GM06990 (cell line): ENCODE measurements at regions not wholly inside any gene's neighbourhood (a gene's known extent, or its start where the extent isn't known, plus 50 kb on each side); places are given as distances from the start of the nearest gene placed in this dataset.

Source experiments
- DNase-seq: peaks from one replicate; pipeline ENCODE4 v3.0.0-alpha.2; 2011; ENCODE audit not compliant: insufficient read length; ENCODE audit errors: extremely low read depth
- H3K27me3 ChIP-seq: replicated peaks from 2 replicates; pipeline ENCODE4 v1.6.0; 2011; ENCODE audit warnings: low read length; ENCODE audit not compliant: control insufficient read depth, insufficient read depth
- H3K36me3 ChIP-seq: 2 replicates; pipeline ENCODE4 v1.5.1; 2011; ENCODE audit warnings: low read length; ENCODE audit not compliant: control insufficient read depth, insufficient read depth
- H3K4me3 ChIP-seq: replicated peaks from 2 replicates; pipeline ENCODE4 v1.5.1; 2011; ENCODE audit warnings: low read depth, mild to moderate bottlenecking, control low read depth, low read length
- CTCF ChIP-seq: IDR thresholded peaks from 2 replicates; pipeline ENCODE4 v1.5.1; 2011; ENCODE audit warnings: low read length, control low read depth, mild to moderate bottlenecking, inconsistent platforms; ENCODE audit not compliant: insufficient read depth, poor library complexity, severe bottlenecking

DNA sequence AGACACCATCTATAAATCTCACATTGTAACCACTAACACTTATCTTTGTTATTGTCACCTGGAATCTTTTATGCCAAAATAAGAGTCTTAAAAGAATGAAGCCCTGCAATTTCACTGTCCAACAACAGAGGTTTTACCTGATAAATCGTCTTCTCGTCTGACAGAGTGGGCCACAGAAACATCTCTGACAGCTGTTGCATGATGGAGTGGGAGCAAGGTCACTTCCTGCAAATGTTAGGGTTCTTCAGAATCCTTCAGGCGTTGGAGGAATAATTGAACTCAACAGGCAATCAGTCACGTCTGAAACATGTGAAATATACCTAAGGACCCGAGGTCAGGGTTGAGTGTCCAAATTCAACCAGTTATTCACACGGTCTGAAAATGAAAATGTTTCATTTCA lies 353.6 kb downstream of the TRIML1 start:
- no peaks in the 10 kb centered on the region for H3K36me3 ChIP-seq
- no peak for DNase-seq
- no peak overlapping the region for H3K4me3 ChIP-seq
- no peaks in the 10 kb centered on the region for H3K27me3 ChIP-seq
- TF ChIP-seq CTCF = no peak

DNA sequence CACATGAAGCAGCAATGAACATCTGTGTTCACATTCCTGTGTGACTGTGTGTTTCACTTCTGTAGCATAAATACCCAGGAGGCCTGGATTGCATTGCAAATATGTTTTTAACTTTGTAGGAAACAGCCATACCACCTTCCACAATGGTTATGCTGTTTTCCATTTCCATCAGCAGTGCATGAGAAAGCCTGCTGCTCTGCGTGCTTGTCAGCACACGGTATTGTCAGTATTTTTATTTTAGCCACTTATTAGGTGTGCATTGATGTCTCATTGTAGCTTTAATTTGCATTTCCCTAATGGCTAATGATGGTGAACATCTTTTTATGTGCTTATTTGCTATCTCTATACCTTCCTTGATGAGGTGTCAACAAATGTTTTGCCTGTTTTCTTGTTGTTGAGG lies 355.9 kb downstream of the TRIML1 start:
- DNase-seq = no peak
- no peak overlapping the region for H3K4me3 ChIP-seq
- TF ChIP-seq CTCF = no peak
- H3K27me3 ChIP-seq = no peaks in the 10 kb centered on the region
- H3K36me3 ChIP-seq = no peaks in the 10 kb centered on the region

DNA sequence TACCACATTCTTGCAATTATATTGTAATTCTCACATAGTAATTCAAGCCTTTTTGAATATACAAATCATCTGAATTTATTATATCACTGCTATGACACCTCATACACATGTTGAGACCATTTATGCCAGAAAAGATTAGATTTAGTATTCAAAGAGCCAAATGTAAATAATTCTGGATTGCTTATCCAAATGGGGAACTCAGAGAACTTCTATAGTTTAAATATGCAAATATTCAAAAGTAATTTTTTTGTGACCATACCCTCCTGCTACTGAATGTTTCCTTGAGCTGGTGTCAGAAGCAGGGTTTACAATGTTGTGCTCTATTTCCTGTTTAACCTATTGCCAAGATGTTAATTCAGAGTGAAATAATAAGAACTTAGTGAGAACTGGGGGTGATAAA lies 372.2 kb downstream of the TRIML1 start:
- DNase-seq = no peak
- TF ChIP-seq CTCF = no peak
- H3K27me3 ChIP-seq = no peaks in the 10 kb centered on the region
- no peaks in the 10 kb centered on the region for H3K36me3 ChIP-seq
- no peak overlapping the region for H3K4me3 ChIP-seq

- DNase-seq = no peak
- no peak overlapping the region for H3K4me3 ChIP-seq
- TF ChIP-seq CTCF = no peak
- no peaks in the 10 kb centered on the region for H3K27me3 ChIP-seq
- H3K36me3 ChIP-seq = no peaks in the 10 kb centered on the region
Measured at GRCh38 chr4:188532751-188533150, 393.5 kb downstream of the TRIML1 start.

DNA sequence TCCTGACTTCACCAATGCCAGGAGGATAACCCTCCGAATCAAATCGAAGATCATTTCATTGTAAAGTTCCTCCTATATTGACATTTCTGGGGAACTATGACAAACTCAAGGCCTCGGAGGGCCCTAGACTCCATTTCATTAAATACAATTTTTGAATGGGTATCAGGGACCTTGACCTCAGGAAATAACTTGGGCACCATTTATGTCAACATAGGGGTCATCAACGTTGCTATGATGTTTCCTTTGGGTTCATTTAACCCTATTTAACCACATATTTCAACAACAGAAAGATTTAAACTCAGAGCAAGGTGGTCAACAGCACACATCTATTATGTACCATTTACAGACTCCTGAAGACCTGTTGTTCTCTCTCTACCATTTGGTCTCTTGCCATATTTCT lies 395.1 kb downstream of the TRIML1 start:
- Histone ChIP-seq H3K36me3 (no peaks in the 10 kb centered on the region), H3K27me3 (no peaks in the 10 kb centered on the region), H3K4me3 (no peak overlapping the region)
- TF ChIP-seq CTCF = no peak
- no peak for DNase-seq

DNA sequence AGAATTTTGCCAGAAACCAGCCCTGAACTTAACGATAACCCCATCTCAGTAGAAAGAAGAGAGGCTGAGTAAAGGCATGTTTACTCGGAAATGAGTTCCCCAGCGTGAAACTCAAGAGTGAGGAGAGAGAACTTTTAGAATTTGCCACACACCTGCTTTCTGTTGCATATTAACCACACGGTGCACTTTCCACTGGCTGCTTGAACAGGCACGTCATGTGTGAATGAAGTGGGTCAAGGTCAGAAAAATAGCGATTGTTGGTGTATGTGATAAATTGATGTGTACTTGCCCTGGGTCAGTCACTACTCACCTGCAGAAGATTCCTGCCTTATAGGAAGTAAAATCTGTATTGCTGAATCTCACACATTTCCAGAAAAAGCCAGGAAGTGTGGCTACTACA lies 395.7 kb downstream of the TRIML1 start:
- no peak for TF ChIP-seq CTCF
- Histone ChIP-seq H3K27me3 (no peaks in the 10 kb centered on the region), H3K4me3 (no peak overlapping the region), H3K36me3 (no peaks in the 10 kb centered on the region)
- no peak for DNase-seq
